HCT116 (cell line): ENCODE measurements at regions not wholly inside any gene's neighbourhood (a gene's known extent, or its start where the extent isn't known, plus 50 kb on each side); places are given as distances from the start of the nearest gene placed in this dataset.

Experiments
- ATAC-seq: fragments of 200-7000 bp; cut with Tn5 transposase; 2 replicates; pipeline ENCODE4 v1.9.1; 2020; ENCODE audit warnings: mild to moderate bottlenecking, moderate library complexity
- BruUV-seq: library from RNA; stranded (reverse); fragments of 400-500 nt; replicated peaks from 2 replicates; lab custom pipeline; 2021; lab: Mats Ljungman, UMichigan
- CTCF ChIA-PET: fragments of 300-600 bp; sonication (Branson Sonifier 250); formaldehyde crosslinking; loops from one replicate; lab custom pipeline; 2021; ENCODE audit warnings: antibody characterized with exemption; lab: Charles Lee
- POLR2A ChIA-PET: fragments of 300-600, 350-600 bp; sonication (Branson Sonifier 250); formaldehyde crosslinking; loops from one replicate; lab custom pipeline; 2021; ENCODE audit warnings: antibody characterized with exemption; lab: Charles Lee
- RAD21 ChIA-PET, 2 experiments: fragments of 300-600 bp; sonication (Branson Sonifier 250); formaldehyde crosslinking; loops; one replicate each; lab custom pipeline; 2023; ENCODE audit warnings: low total read pairs in 2 of 2; ENCODE audit not compliant: uncharacterized antibody in 2 of 2, unreplicated experiment in 2 of 2, low non-redundant PET in 1 of 2; lab: Charles Lee
- DNase-seq: peaks from one replicate; pipeline ENCODE4 v3.0.0-alpha.2; 2010; ENCODE audit warnings: low read depth, low spot score
- H2AFZ ChIP-seq: fragments of 200-600 bp; shearing (Covaris generic), sonication (generic); 2 replicates; pipeline ENCODE4 v1.6.1; 2017; ENCODE audit warnings: low read depth, mixed run types, mixed read lengths, antibody characterized with exemption, low read length; ENCODE audit not compliant: poor library complexity, severe bottlenecking
- H3K27ac ChIP-seq: 2 replicates; pipeline ENCODE4 v1.5.1; 2012; ENCODE audit warnings: low read depth, low read length
- H3K27me3 ChIP-seq: fragments of 200-600 bp; sonication (generic); 2 replicates; pipeline ENCODE4 v1.6.1; 2016; ENCODE audit warnings: mixed run types, low read length, mixed read lengths; ENCODE audit not compliant: insufficient read depth
- H3K36me3 ChIP-seq, 2 experiments: fragments of 200-500 bp in 1 of 2; fragments of 200-600 bp in 1 of 2; sonication (Bioruptor generic) in 1 of 2; sonication (generic) in 1 of 2; 2 replicates each; pipeline versions ENCODE4 v1.5.1 to v1.6.1; 2014 to 2016; ENCODE audit warnings: low read length in 2 of 2, inconsistent platforms in 1 of 2, mixed read lengths in 1 of 2, mixed run types in 1 of 2; ENCODE audit not compliant: insufficient read depth in 2 of 2, control insufficient read depth in 1 of 2
- H3K4me1 ChIP-seq, 2 experiments: fragments of 200-600 bp in 1 of 2; sonication (generic) in 1 of 2; 2 replicates each; pipeline versions ENCODE4 v1.5.1 to v1.6.1; 2012 to 2017; ENCODE audit warnings: low read length in 2 of 2, inconsistent platforms in 1 of 2, mild to moderate bottlenecking in 1 of 2, mixed read lengths in 1 of 2, mixed run types in 1 of 2, moderate library complexity in 1 of 2; ENCODE audit not compliant: insufficient read depth in 2 of 2, control insufficient read depth in 1 of 2
- H3K4me2 ChIP-seq: fragments of 200-600 bp; sonication (generic); 2 replicates; pipeline ENCODE4 v1.6.1; 2017; ENCODE audit warnings: mixed run types, low read length, mixed read lengths
- H3K4me3 ChIP-seq, 2 experiments: fragments of 200-600 bp in 1 of 2; sonication (generic) in 1 of 2; replicated peaks in 1 of 2; 2 replicates each; pipeline ENCODE4 v1.5.1; 2011 to 2016; ENCODE audit warnings: low read length in 2 of 2, control low read depth in 1 of 2, low read depth in 1 of 2, mild to moderate bottlenecking in 1 of 2, mixed read lengths in 1 of 2, mixed run types in 1 of 2
- H3K79me2 ChIP-seq: fragments of 200-600 bp; sonication (generic); 2 replicates; pipeline ENCODE4 v1.6.1; 2017; ENCODE audit warnings: mild to moderate bottlenecking, mixed run types, low read length, moderate library complexity, mixed read lengths; ENCODE audit not compliant: insufficient read depth
- H3K9ac ChIP-seq: fragments of 200-600 bp; sonication (generic); 2 replicates; pipeline ENCODE4 v1.6.1; 2016; ENCODE audit warnings: low read length, mixed read lengths
- H3K9me2 ChIP-seq: fragments of 200-600 bp; sonication (generic), shearing (Covaris generic); 2 replicates; pipeline ENCODE4 v1.6.1; 2017; ENCODE audit warnings: mixed run types, mild to moderate bottlenecking, moderate library complexity; ENCODE audit not compliant: insufficient read depth
- H3K9me3 ChIP-seq, 2 experiments: fragments of 200-500 bp in 1 of 2; fragments of 200-600 bp in 1 of 2; sonication (Bioruptor generic) in 1 of 2; sonication (generic) in 1 of 2; 2 replicates each; pipeline ENCODE4 v1.6.1; 2014 to 2017; ENCODE audit warnings: low read length in 2 of 2, mixed read lengths in 2 of 2, inconsistent platforms in 1 of 2, low read depth in 1 of 2, mild to moderate bottlenecking in 1 of 2, mixed run types in 1 of 2, moderate library complexity in 1 of 2; ENCODE audit not compliant: control insufficient read depth in 1 of 2, insufficient read depth in 1 of 2
- H4K20me1 ChIP-seq: fragments of 200-600 bp; sonication (generic), shearing (Covaris generic); 2 replicates; pipeline ENCODE4 v1.6.1; 2017; ENCODE audit warnings: mixed run types, mild to moderate bottlenecking, moderate library complexity; ENCODE audit not compliant: insufficient read depth
- ATF3 ChIP-seq: IDR thresholded peaks from 2 replicates; pipeline ENCODE4 v1.6.1; 2012
- CEBPB ChIP-seq: IDR thresholded peaks from 2 replicates; pipeline ENCODE4 v1.6.1; 2012; ENCODE audit warnings: low read depth
- CTCF ChIP-seq, 3 experiments: fragments of 200-600 bp in 1 of 3; sonication (generic) in 1 of 3; IDR thresholded peaks in 2 of 3; conservative IDR thresholded peaks in 1 of 3; 2 replicates each; pipeline ENCODE4 v1.5.1; 2012 to 2017; ENCODE audit warnings: low read depth in 2 of 3, low read length in 2 of 3, antibody characterized with exemption in 1 of 3, borderline replicate concordance in 1 of 3, control low read depth in 1 of 3, mild to moderate bottlenecking in 1 of 3, mixed read lengths in 1 of 3, mixed run types in 1 of 3, moderate library complexity in 1 of 3; ENCODE audit not compliant: insufficient read depth in 1 of 3
- EGR1 ChIP-seq: IDR thresholded peaks from 2 replicates; pipeline ENCODE4 v1.6.1; 2012; ENCODE audit warnings: low read depth
- ELF1 ChIP-seq: IDR thresholded peaks from 2 replicates; pipeline ENCODE4 v1.6.1; 2012; ENCODE audit warnings: low read depth, borderline replicate concordance
- EZH2phosphoT487 ChIP-seq: fragments of 200-600 bp; IDR thresholded peaks from 2 replicates; pipeline ENCODE4 v1.6.1; 2018; ENCODE audit warnings: antibody characterized with exemption, borderline replicate concordance
- JUND ChIP-seq: IDR thresholded peaks from 2 replicates; pipeline ENCODE4 v1.6.1; 2012
- MAX ChIP-seq: IDR thresholded peaks from 2 replicates; pipeline ENCODE4 v1.6.1; 2012
- POLR2A ChIP-seq: IDR thresholded peaks from 2 replicates; pipeline ENCODE4 v1.7.0; 2011; ENCODE audit warnings: borderline replicate concordance; ENCODE audit not compliant: insufficient read depth, insufficient read length; ENCODE audit errors: extremely low read depth
- SIN3A ChIP-seq: IDR thresholded peaks from 2 replicates; pipeline ENCODE4 v1.6.1; 2012; ENCODE audit warnings: low read depth
- SP1 ChIP-seq: IDR thresholded peaks from 2 replicates; pipeline ENCODE4 v1.6.1; 2012; ENCODE audit warnings: low read depth
- TCF7L2 ChIP-seq: IDR thresholded peaks from 2 replicates; pipeline ENCODE4 v1.7.0; 2011; ENCODE audit warnings: borderline replicate concordance, inconsistent platforms; ENCODE audit not compliant: insufficient read depth, insufficient read length; ENCODE audit errors: extremely low read depth
- YY1 ChIP-seq: IDR thresholded peaks from 2 replicates; pipeline ENCODE4 v1.6.1; 2011; ENCODE audit warnings: low read length, low read depth, moderate library complexity, mild to moderate bottlenecking; ENCODE audit not compliant: insufficient replicate concordance; ENCODE audit errors: extremely low read depth
- ZBTB33 ChIP-seq: IDR thresholded peaks from 2 replicates; pipeline ENCODE4 v1.6.1; 2011; ENCODE audit warnings: mild to moderate bottlenecking, low read length, moderate library complexity; ENCODE audit not compliant: insufficient replicate concordance; ENCODE audit errors: extremely low read depth
- ZFX ChIP-seq: fragments of 450-650 bp; IDR thresholded peaks from 2 replicates; pipeline ENCODE4 v1.6.1; 2017
- ZNF274 ChIP-seq: fragments of 200-500 bp; sonication (Bioruptor generic); IDR thresholded peaks from 2 replicates; pipeline ENCODE4 v1.6.1; 2014; ENCODE audit warnings: mild to moderate bottlenecking, low read depth, low read length, inconsistent platforms
- intact Hi-C: fragments of 100-400 bp; cut with micrococcal nuclease; formaldehyde crosslinking; loops from 2 replicates; pipeline ENCODE4 v1.10.0; 2022

- Histone ChIP-seq H3K27me3 (peaks cover 11% of the 10 kb centered on the region), H3K4me2 (no peak overlapping the region), H2AFZ (no peak overlapping the region), H3K4me1 (no peaks in the 10 kb centered on the region), H3K9me3 (no peaks in the 10 kb centered on the region), H3K9me2 (no peaks in the 10 kb centered on the region), H4K20me1 (no peaks in the 10 kb centered on the region), H3K4me3 (no peak overlapping the region), H3K27ac (no peak overlapping the region), H3K9ac (no peak overlapping the region), H3K36me3 (no peaks in the 10 kb centered on the region), H3K79me2 (no peaks in the 10 kb centered on the region)
- no peak for TF ChIP-seq ELF1
- TF ChIP-seq JUND, result no peak
- TF ChIP-seq ATF3, result no peak
- TF ChIP-seq SP1, result no peak
- TF ChIP-seq YY1, result no peak
- no peak for TF ChIP-seq EZH2phosphoT487
- no peak for TF ChIP-seq TCF7L2
- no peak for TF ChIP-seq POLR2A
- TF ChIP-seq ZFX, result no peak
- TF ChIP-seq CEBPB, result no peak
- TF ChIP-seq SIN3A, result no peak
- TF ChIP-seq ZNF274, result no peak
- TF ChIP-seq MAX, result no peak
- no peak for TF ChIP-seq ZBTB33
- no peak for TF ChIP-seq CTCF (IDR thresholded peaks at IDR 0.05 in 2 of 3, conservative IDR thresholded peaks at IDR 0.05 in 1 of 3; ENCODE audit: borderline replicate concordance in 1 of 3, insufficient read depth in 1 of 3, low read depth in 2 of 3, low read length in 2 of 3)
- TF ChIP-seq EGR1, result no peak
- no TSS peak for BruUV-seq
- ATAC-seq (no peak), DNase-seq (no peak)
- ChIA-PET POLR2A (no interaction called here), RAD21 (no interaction called here), CTCF (no interaction called here)
- intact Hi-C loops, result no loop called here
Observed at GRCh38 chr4:79682801-79683530, 274.9 kb upstream of the GK2 start.
